ENCODE measurements at regions not wholly inside any gene's neighbourhood (a gene's known extent, or its start where the extent isn't known, plus 50 kb on each side); places are given as distances from the start of the nearest gene placed in this dataset.

- DNase-seq (ENCODE audit: low spot score in 2 of 2, unreplicated experiment in 2 of 2), result no peak
- Mint-ChIP-seq H3K27me3 (ENCODE audit: low read depth) (peaks cover 2% of the 10 kb centered on the region), H3K36me3 (no peaks in the 10 kb centered on the region), H3K9me3 (no peaks in the 10 kb centered on the region), H3K27ac (no peak overlapping the region), H3K4me3 (no peak overlapping the region), H3K4me1 (no peaks in the 10 kb centered on the region)
- no peak for TF ChIP-seq CTCF (IDR thresholded peaks at IDR 0.05; ENCODE audit: unreplicated experiment)
Observed at GRCh38 chr6:43965628-43966373, 161.5 kb downstream of the MRPL14 start.

GRCh38 chr6:43964659-43965570 lies 162.3 kb downstream of the MRPL14 start:
- Mint-ChIP-seq H3K27me3 (ENCODE audit: low read depth) (peaks cover 1% of the 10 kb centered on the region), H3K9me3 (peaks cover 4% of the 10 kb centered on the region), H3K36me3 (no peaks in the 10 kb centered on the region), H3K4me1 (no peaks in the 10 kb centered on the region), H3K4me3 (no peak overlapping the region), H3K27ac (no peak overlapping the region)
- no peak for TF ChIP-seq CTCF (IDR thresholded peaks at IDR 0.05; ENCODE audit: unreplicated experiment)
- no peak for DNase-seq (ENCODE audit: low spot score in 2 of 2, unreplicated experiment in 2 of 2)

- DNase-seq (ENCODE audit: low spot score in 2 of 2, unreplicated experiment in 2 of 2), result no peak
- Mint-ChIP-seq H3K27me3 (ENCODE audit: low read depth) (peaks cover 8% of the 10 kb centered on the region), H3K27ac (no peak overlapping the region), H3K9me3 (peaks cover 4% of the 10 kb centered on the region), H3K4me1 (no peaks in the 10 kb centered on the region), H3K4me3 (no peak overlapping the region), H3K36me3 (no peaks in the 10 kb centered on the region)
- no peak for TF ChIP-seq CTCF (IDR thresholded peaks at IDR 0.05; ENCODE audit: unreplicated experiment)
Observed at GRCh38 chr6:43963877-43964658, 163.2 kb downstream of the MRPL14 start.

- peaks cover 5% of the 10 kb centered on the region for H3K9me3 Mint-ChIP-seq
- DNase-seq (ENCODE audit: low spot score in 2 of 2, unreplicated experiment in 2 of 2), result no peak
Observed at GRCh38 chr6:43963203-43963602, 164.0 kb downstream of the MRPL14 start.

More at GRCh38 chr6:43963203-43963602, 164.0 kb downstream of the MRPL14 start:
- H3K4me3 Mint-ChIP-seq, result no peak overlapping the region
- no peaks in the 10 kb centered on the region for H3K4me1 Mint-ChIP-seq
- no peak for TF ChIP-seq CTCF (IDR thresholded peaks at IDR 0.05; ENCODE audit: unreplicated experiment)
- H3K27me3 Mint-ChIP-seq (ENCODE audit: low read depth), result peaks cover 12% of the 10 kb centered on the region
- no peaks in the 10 kb centered on the region for H3K36me3 Mint-ChIP-seq
- no peak overlapping the region for H3K27ac Mint-ChIP-seq
